Right ventricle myocardium superior (tissue), 1 donor: ENCODE measurements at regions not wholly inside any gene's neighbourhood (a gene's known extent, or its start where the extent isn't known, plus 50 kb on each side); places are given as distances from the start of the nearest gene placed in this dataset.
"Not testable (repeated sequence)": the region's sequence is repeated elsewhere in the genome, so short reads cannot be mapped to it uniquely, and the experiment has no call there.

Experiments used
- ATAC-seq: fragments of 200-7000 bp; cut with Tn5 transposase; one replicate; pipeline ENCODE4 v1.9.1; 2020; ENCODE audit warnings: mild to moderate bottlenecking; ENCODE audit not compliant: poor library complexity
- DNase-seq: peaks from one replicate; pipeline ENCODE4 v3.0.0-alpha.2; 2020
- intact Hi-C: fragments of 100-400 bp; cut with DNase I; formaldehyde crosslinking; loops from one replicate; pipeline ENCODE4 v1.11.2; 2022
- donor health status: DM: no; HTN: yes; CAD: no; lungs with severe emphysema.

DNA sequence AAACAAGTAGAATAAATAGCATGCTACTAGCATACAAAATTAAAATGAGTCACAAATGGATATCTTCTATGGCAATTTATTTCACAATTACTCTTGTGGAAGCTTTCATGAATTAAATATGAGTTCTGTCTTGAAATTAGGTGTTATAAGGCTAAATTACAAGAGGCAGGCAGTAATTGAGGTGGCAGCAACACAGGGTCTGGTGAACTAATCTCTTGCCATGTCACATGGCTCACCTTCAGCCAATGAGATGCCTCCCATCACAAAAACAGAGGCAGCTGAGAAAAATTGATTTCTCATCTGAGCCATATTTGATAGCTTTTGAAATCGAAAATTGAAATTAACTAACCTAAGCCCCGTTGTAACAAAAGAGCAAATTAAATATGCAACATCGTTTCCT, 268.8 kb downstream of the NR2F2 start:
- intact Hi-C loops, result no loop called here
- no peak for DNase-seq
- no peak for ATAC-seq

DNA sequence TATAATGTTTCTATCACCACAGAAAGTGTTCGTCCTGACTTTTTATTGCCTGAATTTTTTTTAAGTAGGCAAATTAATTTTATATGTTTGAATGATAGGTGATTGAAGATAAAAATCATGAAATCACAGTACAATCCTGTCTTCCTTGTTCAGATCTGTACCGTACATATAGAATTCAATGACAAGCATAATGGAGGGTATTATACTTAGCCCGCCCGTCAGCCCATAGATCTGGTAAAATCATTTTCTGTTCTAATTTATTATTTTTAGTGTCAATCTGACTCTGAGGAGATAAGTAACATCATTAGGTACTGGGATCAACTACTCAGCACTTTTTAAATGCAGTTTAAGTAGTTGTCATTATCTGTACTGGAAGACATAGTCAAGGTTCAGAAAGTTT, 269.9 kb downstream of the NR2F2 start:
- intact Hi-C loops, result no loop called here
- no peak for DNase-seq
- ATAC-seq, result no peak

DNA sequence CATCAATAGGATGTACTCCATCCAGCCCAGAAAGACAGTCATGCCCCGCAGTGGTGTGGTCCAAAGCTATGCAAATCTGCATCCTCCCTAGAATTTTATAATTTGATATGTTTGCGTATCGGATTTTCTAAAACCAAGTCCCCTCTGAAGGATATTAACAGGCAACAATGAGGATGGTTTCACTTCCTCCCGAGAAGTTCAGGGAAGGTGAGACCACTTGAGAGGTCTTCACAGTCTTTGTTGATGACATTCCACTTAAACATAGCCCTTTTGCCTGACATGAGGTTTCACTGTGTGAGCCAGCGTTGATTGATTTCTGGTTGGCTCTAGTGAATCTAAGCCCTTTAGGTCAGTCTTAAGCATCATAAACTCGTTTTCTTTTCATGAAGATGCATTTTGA, 276.1 kb downstream of the NR2F2 start:
- intact Hi-C loops, result no loop called here
- DNase-seq, result no peak

DNA sequence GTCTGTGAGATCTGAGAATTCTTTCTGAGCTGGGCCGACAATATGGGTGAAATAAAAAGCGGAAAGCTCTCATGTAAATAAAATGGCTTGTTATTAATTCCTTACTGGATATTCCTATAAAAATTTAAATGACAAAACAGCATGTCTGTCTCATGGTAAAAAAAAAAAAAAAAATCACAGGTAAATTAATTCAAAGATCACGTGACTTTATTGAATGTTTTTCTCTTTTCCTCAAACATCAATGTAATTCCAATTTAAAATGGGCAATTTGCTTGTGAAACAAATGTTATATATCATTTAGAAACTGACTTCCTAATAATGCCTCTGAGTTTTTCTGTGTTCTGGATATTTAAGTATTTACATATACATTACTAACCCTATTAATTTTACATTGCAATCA, 280.3 kb downstream of the NR2F2 start:
- intact Hi-C loops, result no loop called here
- DNase-seq (no peak), ATAC-seq (no peak)

More for the DNA sequence above, 276.1 kb downstream of the NR2F2 start:
- no peak for ATAC-seq

DNA sequence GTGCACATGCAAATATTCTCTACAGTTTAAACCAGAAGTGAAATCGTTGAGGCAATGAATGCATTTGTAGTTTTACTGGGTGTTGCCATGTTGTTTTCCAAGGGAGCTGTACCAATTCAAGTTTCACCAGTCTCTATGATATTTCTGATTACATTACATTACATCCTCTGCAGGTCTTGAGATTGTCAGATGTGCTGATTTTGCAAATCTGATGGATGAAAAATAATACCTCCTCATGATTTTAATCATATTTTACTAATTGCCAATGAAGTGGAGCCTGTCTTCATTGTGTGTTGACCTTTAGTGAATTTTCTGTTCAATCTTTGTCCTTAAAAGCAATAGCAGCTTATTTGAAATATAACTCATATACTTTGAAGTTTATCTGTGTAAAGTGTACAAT, 282.4 kb downstream of the NR2F2 start:
- intact Hi-C loops, result no loop called here
- DNase-seq (no peak), ATAC-seq (no peak)

DNA sequence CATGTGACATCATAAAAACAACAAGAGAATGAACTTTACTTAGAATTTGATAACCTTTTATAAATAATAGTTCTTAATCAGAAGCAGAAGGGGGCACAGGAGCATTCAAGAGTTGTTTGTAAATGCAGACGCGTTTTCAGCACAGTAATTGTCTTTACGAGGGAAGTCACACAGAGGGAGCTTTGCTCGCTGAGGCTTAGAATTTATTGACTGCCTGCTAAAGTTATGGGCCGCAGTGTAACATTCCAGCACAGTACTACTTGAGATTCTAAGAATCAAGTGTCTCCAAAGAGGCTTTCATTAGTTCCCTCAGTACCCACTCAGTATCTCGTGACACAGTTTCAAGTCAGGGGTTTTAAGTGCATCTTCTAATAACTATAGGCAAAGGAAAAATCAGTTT, 288.7 kb downstream of the NR2F2 start:
- intact Hi-C loops, result no loop called here
- DNase-seq (no peak), ATAC-seq (no peak)

DNA sequence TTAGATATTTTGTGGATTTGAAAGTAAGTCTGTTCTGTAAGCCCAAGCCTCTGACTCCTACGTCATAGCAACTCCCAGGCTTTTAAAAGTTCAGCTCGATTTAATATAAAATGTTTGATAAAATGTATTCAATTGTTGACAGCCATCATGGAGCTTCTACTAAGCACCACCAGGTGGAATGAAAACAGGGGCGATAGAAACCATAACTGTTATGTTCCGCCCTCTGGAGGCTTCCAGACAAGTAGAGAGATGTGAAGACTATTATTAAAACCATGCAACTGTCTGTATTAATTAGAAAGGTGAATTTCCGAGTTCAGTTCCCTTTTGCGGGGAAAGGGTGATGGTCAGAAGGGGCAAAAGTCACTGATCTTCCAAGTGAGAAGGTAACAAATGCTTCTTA, 292.2 kb downstream of the NR2F2 start:
- intact Hi-C loops, result no loop called here
- no peak for ATAC-seq
- DNase-seq, result no peak

DNA sequence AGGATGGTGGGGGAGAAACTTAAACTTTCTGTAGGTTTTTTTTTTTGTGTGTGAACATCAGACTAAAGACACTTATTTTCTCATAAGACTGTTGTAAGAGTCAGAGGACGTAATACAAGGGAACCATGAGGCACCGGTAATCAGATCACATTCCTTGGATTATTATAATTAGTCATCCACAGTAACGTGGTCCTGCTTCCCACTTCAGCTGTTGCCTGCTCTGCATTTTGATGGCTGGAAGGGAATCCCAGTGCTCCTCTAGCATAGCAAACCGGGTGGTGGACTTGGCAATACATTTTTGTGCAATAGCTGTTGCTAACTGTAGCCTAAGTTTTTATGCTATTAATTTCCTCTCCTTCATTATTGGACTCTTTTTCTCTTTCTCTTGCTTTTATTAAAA, 294.8 kb downstream of the NR2F2 start:
- intact Hi-C loops, result no loop called here
- ATAC-seq (no peak), DNase-seq (no peak)

DNA sequence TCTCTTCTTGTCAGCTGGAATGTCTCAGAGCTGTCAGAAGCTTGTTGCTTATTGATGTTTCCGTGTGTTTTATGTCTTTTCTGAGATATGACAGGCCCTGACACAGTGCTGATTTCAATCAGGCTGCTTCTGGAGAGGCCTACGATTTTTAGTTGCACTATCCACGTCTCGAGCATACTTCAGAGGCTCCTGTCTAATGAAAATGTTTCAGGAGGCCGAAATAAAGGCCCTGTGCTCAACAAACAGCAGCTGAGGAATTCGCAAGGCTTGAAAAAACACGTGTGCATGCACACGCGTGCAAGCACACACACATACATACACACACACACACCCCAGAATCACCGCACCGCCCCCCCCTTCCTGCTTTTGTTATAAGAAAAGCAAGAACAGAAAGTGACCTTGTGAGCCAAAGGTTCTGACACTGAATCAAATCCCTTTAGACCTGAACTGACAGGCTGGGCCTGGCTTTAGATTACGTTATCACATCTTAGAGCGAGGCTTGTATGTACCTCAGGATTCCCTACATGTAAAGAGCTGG, 296.6 kb downstream of the NR2F2 start:
- ATAC-seq, result peak; percentile 51

DNA sequence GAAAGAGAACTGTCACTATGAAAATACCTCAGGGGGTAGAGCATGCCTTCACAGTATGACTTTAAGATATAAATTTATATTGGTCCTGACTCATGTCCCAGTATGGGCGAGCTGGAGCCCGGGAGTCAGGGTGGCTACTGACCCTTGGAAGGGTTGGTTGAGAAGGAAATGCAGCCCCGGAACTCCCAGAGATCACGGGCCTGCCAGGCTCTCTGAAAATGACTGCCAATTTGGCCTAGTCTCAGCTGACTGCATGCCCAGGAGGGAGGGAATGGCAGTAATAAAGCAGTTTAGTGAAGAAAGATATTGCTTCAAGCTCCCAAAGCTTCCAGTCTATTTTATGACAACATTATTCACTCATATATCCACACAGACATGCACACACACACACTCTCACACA, 299.0 kb downstream of the NR2F2 start:
- ATAC-seq, result peak; percentile 95
- intact Hi-C loops, result no loop called here
- DNase-seq, result peak; percentile 68

More for the DNA sequence above, 296.6 kb downstream of the NR2F2 start:
- intact Hi-C loops, result no loop called here
- peak; percentile 71 for DNase-seq

DNA sequence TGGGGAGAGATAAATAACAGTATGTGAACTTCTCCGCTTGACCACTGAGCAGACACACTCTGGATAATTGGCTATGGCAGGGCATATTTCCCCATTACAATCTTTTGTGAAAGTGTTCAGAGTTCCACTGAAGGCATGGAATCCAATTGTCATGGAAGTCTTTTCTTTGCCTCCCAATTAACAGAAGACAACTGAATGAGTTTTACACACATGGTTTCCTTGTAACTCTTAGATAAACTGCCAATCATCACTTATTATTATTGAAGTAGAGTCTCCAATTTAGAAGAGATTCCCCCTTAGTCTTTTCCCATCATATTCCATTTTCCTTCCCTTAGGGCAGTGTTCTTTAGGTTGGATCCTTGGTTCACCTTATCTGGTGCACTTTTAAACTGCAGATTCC, 308.3 kb downstream of the NR2F2 start:
- ATAC-seq, result no peak
- DNase-seq, result no peak
- intact Hi-C loops, result no loop called here

DNA sequence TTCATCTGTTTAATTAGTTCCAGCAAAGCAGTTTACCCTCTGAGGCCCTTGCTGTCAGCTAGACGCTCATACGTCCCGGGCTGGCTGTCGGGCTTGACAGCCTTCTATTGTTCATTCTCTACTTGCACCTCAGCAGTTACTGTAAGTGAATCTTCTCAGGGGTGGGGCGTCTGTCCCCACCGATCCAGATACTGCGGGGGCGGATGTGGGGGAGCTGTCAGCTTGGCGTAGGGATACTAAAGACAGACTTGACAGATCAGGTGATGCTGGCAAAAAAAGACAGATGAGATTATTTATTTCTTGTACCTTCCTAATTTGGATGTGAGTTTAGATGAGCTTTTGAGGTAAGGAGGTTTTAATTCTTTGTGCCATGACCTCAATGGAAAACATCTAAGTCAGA, 315.3 kb downstream of the NR2F2 start:
- DNase-seq, result no peak
- ATAC-seq, result no peak
- intact Hi-C loops, result no loop called here

DNA sequence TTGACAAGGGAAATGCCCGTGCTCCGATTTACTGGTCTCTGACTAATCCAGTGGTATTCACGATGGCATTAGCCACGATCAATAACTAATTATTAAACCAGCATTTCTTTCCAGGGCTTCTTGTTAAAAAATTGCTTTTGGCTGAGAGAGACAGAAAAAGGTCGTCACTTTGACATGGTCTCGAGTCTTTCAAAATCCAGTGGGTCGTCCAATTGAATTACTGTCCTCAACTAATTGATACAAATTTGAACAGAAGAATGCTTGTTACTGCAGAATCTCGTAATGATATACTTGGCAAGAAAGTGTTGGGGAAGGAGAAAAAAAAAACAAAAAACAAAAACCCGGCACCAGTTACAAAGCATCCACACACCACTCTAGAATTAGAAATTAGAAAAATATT, 318.4 kb downstream of the NR2F2 start:
- ATAC-seq (no peak), DNase-seq (no peak)
- intact Hi-C loops, result no loop called here

DNA sequence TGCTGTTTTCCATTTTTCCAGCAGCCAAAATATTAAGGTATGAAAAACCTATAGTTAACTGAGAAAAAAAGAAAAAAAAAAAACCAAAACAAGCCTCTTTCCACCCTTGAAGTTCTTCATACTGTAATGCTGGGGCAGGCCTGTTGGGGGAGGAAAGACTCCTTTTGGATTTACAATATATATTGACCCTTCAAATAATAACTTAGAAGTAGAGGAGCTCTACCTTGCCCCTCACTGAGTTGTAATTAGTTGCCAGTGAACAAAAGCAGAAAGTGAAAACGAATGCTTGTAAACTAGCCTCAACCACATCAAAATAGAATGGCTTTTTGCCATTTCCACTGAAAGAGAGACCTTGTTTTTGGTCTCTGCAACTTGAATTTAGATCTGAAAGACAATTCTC, 326.6 kb downstream of the NR2F2 start:
- intact Hi-C loops, result no loop called here
- DNase-seq (no peak), ATAC-seq (no peak)

DNA sequence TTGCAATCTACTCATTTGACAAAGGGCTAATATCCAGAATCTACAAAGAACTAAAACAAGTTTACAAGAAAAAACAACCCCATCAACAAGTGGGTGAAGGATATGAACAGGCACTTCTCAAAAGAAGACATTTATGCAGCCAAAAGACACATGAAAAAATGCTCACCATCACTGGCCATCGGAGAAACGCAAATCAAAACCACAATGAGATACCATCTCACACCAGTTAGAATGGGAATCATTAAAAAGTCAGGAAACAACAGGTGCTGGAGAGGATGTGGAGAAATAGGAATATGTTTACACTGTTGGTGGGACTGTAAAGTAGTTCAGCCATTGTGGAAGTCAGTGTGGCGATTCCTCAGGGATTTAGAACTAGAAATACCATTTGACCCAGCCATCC, 336.5 kb downstream of the NR2F2 start:
- intact Hi-C loops, ATAC-seq, DNase-seq: not testable (repeated sequence)

DNA sequence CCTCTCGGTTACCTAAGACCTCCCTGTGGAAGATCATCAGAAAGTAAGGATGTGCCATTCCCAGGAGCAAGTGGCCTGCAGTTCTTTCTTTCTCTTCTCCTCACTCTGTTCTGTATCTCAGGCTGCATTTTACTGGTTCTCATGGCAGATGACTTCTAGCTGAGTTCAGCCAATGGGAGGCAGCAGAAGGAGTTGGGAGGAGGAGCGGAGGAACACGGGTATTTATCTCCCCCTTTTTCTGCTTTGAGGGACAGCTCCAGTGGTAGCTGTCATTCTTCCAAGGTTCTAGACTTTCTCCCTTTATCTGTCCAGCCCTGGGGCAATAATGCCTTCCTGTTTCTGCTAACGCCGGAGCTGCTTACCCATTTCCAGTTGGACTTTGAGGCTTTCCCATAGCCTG, 339.9 kb downstream of the NR2F2 start:
- intact Hi-C loops, result no loop called here

DNA sequence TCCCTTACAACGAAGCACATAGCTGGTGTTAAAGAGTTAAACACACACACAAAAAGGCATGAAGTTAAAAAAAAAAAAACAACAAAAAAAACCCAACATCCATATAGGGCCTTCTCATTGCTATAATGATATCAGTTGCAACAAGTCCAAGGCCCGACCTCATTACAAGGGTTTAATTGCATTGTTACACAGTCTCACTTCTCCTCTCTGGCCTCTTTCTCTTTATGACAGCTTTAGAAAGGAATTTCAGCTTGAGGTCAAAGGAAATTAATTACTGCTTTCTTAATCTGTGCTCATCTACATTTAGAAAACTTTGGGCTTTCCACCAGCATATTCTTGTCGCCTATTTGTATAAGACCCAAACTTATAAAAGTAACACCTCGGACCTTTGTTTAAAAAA, 342.1 kb downstream of the NR2F2 start:
- no peak for ATAC-seq
- intact Hi-C loops, result no loop called here

More for the DNA sequence above, 339.9 kb downstream of the NR2F2 start:
- ATAC-seq (no peak), DNase-seq (no peak)

DNA sequence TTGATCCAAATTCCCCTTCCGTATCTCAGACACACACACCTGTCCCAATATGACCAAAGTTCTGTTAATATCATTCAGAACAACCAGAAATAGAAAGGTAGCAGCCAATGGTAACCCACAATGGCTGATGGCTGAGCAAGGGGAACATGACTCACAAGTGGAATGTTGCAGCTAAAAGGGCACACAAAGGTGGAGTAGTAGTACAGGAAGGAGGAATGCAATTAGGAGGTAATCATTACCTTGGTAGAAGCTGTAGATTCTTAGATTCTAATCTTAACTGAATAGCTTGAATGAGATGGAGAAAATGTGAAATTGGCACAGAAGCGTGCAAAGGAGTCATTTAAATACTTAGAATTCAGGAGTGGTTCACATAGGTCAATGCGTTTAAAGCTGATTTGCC, 347.9 kb downstream of the NR2F2 start:
- intact Hi-C loops, result no loop called here
- ATAC-seq (no peak), DNase-seq (no peak)

More for the DNA sequence above, 342.1 kb downstream of the NR2F2 start:
- DNase-seq, result no peak

DNA sequence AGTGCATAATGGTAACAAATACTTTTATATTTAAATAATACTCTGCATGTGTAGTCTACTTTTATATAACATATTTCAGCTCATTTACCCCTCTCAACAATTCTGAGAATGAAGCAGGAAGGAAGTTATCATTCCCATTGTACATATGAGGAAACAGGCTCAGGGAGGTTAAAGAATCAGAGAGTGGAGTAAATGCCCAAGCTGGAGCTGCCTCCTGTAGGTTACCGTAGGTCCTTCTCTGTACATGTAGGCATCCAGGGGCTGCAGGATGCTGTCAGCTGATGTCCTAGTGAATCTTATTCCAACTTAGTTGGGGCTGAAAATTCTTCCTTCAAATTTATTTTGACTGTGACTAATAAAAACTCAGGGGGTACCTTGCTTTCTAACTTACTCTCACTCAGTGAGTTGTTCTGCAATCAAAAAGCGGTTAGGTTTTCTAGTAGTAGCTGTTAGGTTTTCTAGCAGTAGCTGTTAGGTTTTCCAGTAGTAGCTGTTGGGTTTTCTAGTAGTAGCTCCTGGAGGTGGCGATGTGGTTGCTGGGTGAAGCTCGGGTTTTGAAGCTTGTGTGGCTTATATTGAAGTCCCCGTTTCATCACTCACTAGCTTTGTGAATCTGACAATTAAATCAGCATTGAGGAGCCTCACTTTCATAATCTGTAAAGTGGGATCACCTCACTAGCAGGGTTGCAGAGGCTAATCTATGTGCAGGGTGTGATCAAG, 357.0 kb downstream of the NR2F2 start:
- ATAC-seq (no peak), DNase-seq (no peak)
- intact Hi-C loops, result no loop called here

DNA sequence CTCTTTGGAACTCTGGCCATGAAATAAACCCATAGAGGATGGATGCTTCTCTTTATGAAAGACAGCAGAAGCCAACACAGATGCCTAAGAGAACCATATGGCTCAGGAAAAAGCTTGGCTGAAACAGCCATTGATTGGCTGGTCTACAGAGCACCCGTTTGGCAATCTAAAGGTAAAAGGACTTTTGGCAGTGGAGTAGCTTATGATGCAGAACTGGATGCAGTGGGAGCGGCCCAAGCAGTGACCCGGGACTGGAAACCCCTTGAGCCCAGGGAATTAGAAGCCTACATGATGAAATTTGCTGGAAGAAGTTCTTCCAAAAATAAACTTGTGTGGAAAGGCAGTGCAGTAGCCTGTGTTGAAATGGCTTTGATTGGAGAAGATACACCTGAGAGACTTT, 360.2 kb downstream of the NR2F2 start:
- intact Hi-C loops, result no loop called here
- no peak for DNase-seq
- ATAC-seq, result no peak

DNA sequence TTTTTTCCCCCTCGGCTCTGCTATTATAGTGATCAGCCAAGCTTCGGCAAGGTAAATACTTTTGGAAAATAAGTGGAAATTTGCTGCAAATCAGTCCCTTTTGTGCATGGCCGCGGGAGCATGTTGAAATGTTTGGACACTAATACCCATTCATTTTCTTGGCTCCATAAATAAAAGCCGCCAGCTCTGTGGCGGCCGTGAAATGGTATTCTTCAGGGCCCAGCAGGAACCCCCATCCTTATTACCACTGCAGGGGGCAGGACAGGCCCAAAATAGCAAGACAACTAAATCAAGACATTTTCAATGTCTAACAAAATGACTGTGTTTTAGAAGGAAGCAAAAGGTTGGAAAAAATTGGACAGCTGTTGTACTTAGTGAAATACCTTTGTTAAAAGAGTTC, 362.3 kb downstream of the NR2F2 start:
- no peak for ATAC-seq
- intact Hi-C loops, result no loop called here
- no peak for DNase-seq
